ENCODE measurements at regions not wholly inside any gene's neighbourhood (a gene's known extent, or its start where the extent isn't known, plus 50 kb on each side); places are given as distances from the start of the nearest gene placed in this dataset.
"Not testable (repeated sequence)": the region's sequence is repeated elsewhere in the genome, so short reads cannot be mapped to it uniquely, and the experiment has no call there.

GRCh38 chr22:47504962-47505361, 742.5 kb downstream of the TBC1D22A start:
- no peak for DNase-seq

GRCh38 chr22:47498969-47499495, 736.6 kb downstream of the TBC1D22A start:
- no peak for DNase-seq

- no peak for DNase-seq
Measured at GRCh38 chr22:47497666-47498065, 735.2 kb downstream of the TBC1D22A start.

- DNase-seq, result no peak
Measured at GRCh38 chr22:47495110-47495509, 732.7 kb downstream of the TBC1D22A start.

GRCh38 chr22:47488131-47488530, 725.7 kb downstream of the TBC1D22A start:
- DNase-seq, result not testable (repeated sequence)

- no peak for DNase-seq
Measured at GRCh38 chr22:47486569-47487312, 724.3 kb downstream of the TBC1D22A start.

DNA sequence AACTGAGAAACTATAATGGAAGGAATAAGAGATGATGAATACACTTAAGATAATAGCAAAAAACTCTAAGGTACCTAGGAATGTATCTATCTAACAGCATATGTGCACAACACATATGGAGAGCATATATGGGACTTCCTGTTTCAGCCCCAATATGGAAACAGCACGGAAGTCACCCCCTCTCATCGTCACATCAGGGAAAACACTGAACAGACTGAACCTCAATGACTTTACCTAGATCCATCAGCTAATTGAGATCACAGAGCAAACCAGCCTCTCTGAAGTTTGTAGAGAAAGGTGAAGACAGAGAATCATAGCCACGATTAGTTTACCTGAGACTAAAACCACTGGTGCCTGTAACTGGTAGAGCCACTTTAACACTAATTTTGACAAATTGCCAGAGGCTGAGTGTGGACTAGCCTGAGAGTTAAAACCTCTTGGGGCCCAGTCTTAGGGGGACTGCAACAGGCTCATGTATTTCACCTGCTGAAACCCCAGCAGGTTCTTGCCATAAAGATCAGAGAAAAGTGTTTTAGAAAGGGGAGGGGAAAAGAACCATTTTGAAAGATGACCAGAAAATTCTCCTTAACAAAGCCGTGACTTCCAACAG, 722.6 kb downstream of the TBC1D22A start:
- no peak for DNase-seq

GRCh38 chr22:47476231-47476630, 713.8 kb downstream of the TBC1D22A start:
- no peak for DNase-seq

- no peak for DNase-seq
Measured at GRCh38 chr22:47474895-47475294, 712.4 kb downstream of the TBC1D22A start.

DNA sequence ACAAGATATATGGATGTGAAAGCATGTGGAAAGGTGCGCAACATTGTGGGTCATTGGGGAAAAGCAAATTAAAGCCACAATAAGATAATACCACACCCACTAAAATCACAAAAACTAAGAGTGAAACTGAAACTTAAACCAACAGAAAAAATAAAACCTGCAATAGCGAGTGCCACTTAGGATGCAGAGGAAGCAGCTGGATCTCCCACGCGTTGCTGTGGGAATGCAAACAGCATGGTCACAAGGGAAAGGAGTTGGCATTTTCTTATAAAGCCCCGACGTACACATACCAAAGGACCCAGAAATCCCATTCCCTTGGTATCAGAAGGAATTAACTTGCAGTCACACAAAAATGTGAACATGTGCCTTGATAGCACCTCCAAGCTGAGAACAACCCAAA, 712.0 kb downstream of the TBC1D22A start:
- DNase-seq, result no peak

GRCh38 chr22:47472636-47473035, 710.2 kb downstream of the TBC1D22A start:
- no peak for DNase-seq

- DNase-seq, result no peak
Measured at GRCh38 chr22:47471406-47471805, 709.0 kb downstream of the TBC1D22A start.

DNA sequence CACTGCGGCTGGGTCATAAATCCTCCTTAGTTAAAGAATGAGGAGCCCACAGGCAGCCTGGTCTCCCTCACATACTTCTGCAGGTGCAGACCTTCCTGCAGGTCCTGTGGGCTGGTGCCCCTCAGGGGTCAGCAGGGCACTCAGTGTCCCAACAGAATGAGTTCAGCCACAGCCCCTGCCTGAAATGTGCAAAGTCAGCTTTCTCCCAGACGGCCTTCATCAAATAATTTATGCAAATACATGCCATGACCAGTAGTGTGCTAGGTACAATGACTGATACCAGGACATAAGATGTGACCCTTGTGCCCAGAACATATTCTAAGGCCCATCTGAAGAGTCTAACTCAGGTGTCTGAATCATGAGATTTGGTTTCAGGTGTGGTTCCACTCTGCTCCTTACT, 703.4 kb downstream of the TBC1D22A start:
- DNase-seq, result no peak

DNA sequence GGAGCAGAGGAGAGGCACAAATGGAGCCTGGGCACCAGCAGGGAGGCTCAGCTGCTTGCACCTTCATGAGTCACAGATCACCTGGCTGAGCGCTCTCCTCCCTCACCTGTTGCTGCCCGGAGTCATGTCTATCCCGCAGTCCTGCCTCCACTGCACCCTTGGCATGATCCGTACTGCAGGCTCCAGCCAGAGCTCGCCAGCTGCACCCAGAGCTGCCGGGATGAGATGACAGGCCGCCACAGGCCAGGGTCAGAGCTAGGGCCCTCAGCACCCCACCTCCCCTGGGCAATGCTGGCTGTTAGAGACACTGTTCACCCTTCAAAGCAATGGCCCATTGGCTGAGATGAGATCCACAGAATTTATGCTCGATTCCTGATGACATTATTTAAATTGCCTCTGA, 702.8 kb downstream of the TBC1D22A start:
- no peak for DNase-seq

DNA sequence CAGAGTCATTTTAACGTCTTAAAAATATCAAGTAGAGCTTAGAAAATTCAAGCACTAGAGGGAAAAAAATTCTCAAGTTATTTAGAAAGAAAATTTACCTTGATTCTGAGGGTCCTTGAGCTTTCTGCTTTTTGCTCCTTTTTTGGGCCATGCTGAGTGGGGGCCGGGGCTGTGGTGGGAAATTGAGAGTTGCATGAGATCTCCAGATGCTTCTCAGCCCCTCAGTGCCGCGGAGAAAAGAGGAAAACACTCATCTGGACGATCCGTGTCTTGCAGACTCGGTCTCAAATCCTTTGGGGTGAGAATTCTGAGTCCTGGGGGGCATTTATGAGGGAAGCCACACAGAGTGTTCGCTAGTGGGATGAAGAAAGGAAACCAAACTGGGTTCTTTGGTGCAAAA, 700.8 kb downstream of the TBC1D22A start:
- no peak for DNase-seq

GRCh38 chr22:47460861-47461260, 698.4 kb downstream of the TBC1D22A start:
- DNase-seq, result no peak

DNA sequence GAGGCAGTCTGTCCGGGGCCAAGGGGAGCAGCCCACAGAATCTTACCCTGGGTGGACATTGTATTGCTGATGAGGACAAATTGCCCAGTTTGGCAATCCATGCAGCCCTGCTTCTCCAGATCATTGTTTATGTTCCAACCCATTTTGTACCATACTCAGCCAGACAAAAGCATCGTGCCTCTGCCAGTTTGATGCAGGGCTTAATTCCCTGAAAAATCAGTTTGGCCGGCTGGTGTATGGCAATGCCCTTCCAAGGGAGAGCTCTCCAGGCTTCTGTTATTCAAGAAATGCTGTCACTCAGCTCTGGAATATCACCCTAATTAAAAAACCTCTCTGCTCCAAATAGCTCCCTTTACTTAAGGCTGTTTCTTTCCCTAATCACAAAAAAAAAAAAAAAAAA, 697.7 kb downstream of the TBC1D22A start:
- no peak for DNase-seq

GRCh38 chr22:47458348-47458747, 695.9 kb downstream of the TBC1D22A start:
- DNase-seq, result no peak

DNA sequence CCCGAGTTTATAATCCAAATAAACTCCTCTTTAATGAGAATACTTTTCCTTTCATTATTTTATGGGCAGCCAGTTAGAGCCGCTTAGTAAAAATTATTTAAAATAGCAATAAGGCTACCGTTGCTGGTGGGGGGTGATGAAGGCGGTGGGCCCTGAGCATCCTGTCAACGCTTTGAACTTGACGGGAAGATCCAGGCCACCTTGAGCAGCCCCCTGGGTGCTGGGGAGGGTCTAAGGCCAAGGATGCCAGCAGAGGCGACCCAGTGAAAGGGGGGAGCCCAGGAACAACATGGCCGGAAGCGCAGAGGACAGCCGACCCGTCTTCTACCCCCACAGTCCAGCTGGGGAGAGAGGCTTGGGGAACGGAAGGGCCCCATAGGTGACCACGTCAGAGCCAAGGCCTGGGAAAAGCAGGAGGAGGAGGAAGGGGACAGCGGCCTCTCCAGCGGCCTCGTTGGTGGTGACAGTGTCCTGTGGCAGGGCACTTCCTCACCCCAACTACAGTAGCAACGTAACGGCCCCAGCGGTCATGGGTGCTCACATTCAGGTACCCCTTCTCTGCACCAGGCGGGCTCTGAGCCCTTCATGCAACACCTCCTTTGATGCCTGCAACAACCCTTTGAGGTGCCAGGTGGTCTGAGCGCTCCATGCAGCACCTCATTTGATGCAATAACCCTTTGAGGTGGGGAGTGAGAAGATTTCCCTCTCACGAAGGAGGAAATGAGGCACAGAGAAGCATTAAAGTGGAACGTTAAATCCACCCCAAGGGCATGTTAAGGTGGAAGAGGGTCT, 695.3 kb downstream of the TBC1D22A start:
- no peak for DNase-seq

- DNase-seq, result no peak
Measured at GRCh38 chr22:47457021-47457420, 694.6 kb downstream of the TBC1D22A start.

- no peak for DNase-seq
Measured at GRCh38 chr22:47456031-47456430, 693.6 kb downstream of the TBC1D22A start.

- DNase-seq, result no peak
Measured at GRCh38 chr22:47453049-47453448, 690.6 kb downstream of the TBC1D22A start.

DNA sequence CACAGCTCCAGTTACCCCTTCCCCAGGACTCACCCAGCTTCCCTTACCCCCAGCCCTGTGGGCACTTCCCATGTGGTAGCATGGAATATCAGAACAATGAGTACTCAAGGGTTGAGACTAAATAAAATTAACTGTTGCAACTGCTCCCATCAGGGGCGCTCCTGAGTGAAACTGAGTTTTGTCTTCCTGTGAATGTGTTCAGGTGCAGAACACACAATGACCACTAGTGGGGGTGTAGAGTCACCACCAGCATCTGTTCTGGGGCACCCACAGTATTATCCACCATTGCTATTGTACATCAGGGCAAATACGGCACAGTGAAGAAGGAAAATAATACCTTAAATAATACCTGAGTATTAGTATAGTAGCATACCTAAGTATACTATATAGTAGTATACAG, 689.7 kb downstream of the TBC1D22A start:
- no peak for DNase-seq

All from activated CD4-positive, alpha-beta T cell treated with anti-CD3 and anti-CD28 coated beads for 1 hour (primary cell).